ENCODE measurements at regions not wholly inside any gene's neighbourhood (a gene's known extent, or its start where the extent isn't known, plus 50 kb on each side); places are given as distances from the start of the nearest gene placed in this dataset.

DNA sequence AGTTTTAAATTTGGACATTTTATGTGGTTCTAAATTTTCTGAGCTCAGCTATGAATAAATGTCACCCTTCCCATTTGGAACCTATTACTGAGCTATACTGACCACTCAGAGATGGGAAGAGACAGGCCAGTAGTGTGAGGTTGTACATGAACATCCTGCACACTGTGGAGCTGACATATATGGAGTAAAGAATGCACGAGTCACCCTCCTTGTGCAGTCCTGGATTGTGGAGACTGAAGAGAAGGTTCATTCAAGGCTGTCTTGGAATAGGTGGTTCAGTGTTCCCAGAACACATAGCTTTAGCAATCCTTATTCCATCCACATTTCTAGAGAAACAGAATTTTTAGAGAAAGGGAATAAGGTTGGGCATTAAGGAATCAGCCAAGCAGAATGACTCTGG lies 50.3 kb upstream of the OGFRL1 start:
- H3K27ac ChIP-seq: no peak overlapping the region
- TF ChIP-seq, protein P1, sequence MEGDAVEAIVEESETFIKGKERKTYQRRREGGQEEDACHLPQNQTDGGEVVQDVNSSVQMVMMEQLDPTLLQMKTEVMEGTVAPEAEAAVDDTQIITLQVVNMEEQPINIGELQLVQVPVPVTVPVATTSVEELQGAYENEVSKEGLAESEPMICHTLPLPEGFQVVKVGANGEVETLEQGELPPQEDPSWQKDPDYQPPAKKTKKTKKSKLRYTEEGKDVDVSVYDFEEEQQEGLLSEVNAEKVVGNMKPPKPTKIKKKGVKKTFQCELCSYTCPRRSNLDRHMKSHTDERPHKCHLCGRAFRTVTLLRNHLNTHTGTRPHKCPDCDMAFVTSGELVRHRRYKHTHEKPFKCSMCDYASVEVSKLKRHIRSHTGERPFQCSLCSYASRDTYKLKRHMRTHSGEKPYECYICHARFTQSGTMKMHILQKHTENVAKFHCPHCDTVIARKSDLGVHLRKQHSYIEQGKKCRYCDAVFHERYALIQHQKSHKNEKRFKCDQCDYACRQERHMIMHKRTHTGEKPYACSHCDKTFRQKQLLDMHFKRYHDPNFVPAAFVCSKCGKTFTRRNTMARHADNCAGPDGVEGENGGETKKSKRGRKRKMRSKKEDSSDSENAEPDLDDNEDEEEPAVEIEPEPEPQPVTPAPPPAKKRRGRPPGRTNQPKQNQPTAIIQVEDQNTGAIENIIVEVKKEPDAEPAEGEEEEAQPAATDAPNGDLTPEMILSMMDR (IDR thresholded peaks at IDR 0.05): no peak
- DNase-seq (ENCODE audit: low spot score): no peak
- H3K4me3 ChIP-seq: no peak overlapping the region

Data from coronary artery (tissue), 2 donors.